ENCODE measurements at regions not wholly inside any gene's neighbourhood (a gene's known extent, or its start where the extent isn't known, plus 50 kb on each side); places are given as distances from the start of the nearest gene placed in this dataset.
"Not testable (repeated sequence)": the region's sequence is repeated elsewhere in the genome, so short reads cannot be mapped to it uniquely, and the experiment has no call there.

GRCh38 chr3:177358091-177358976 lies 161.1 kb upstream of the TBL1XR1 start:
- peak; percentile 36 to 49 for DNase-seq (ENCODE audit: low read depth in 2 of 2)

- peak in 1 of 2 donors; percentile 39 for DNase-seq (ENCODE audit: low read depth in 2 of 2)
These were observed 161.8 kb upstream of the TBL1XR1 start for GRCh38 chr3:177358977-177359592.

- DNase-seq (ENCODE audit: low read depth in 2 of 2), result peak; percentile 90
These were observed 162.5 kb upstream of the TBL1XR1 start for GRCh38 chr3:177359593-177360357.

- no peak for DNase-seq (ENCODE audit: low read depth in 2 of 2)
These were observed 164.0 kb upstream of the TBL1XR1 start for GRCh38 chr3:177361081-177361938.

GRCh38 chr3:177362626-177363025 lies 165.3 kb upstream of the TBL1XR1 start:
- DNase-seq (ENCODE audit: low read depth in 2 of 2), result no peak

GRCh38 chr3:177364236-177364635 lies 167.0 kb upstream of the TBL1XR1 start:
- DNase-seq (ENCODE audit: low read depth in 2 of 2), result no peak

GRCh38 chr3:177365294-177365693 lies 168.0 kb upstream of the TBL1XR1 start:
- DNase-seq (ENCODE audit: low read depth in 2 of 2), result not testable (repeated sequence)

- DNase-seq (ENCODE audit: low read depth in 2 of 2), result no peak
These were observed 170.5 kb upstream of the TBL1XR1 start for GRCh38 chr3:177367788-177368187.

GRCh38 chr3:177370246-177370822 lies 173.1 kb upstream of the TBL1XR1 start:
- DNase-seq (ENCODE audit: low read depth in 2 of 2), result no peak

- no peak for DNase-seq (ENCODE audit: low read depth in 2 of 2)
These were observed 173.9 kb upstream of the TBL1XR1 start for GRCh38 chr3:177371146-177371545.

- no peak for DNase-seq (ENCODE audit: low read depth in 2 of 2)
These were observed 174.6 kb upstream of the TBL1XR1 start for GRCh38 chr3:177371888-177372287.

GRCh38 chr3:177374323-177374722 lies 177.0 kb upstream of the TBL1XR1 start:
- DNase-seq (ENCODE audit: low read depth in 2 of 2), result no peak

GRCh38 chr3:177375316-177375715 lies 178.0 kb upstream of the TBL1XR1 start:
- no peak for DNase-seq (ENCODE audit: low read depth in 2 of 2)

GRCh38 chr3:177377166-177377565 lies 179.9 kb upstream of the TBL1XR1 start:
- no peak for DNase-seq (ENCODE audit: low read depth in 2 of 2)

- no peak for DNase-seq (ENCODE audit: low read depth in 2 of 2)
These were observed 180.9 kb upstream of the TBL1XR1 start for GRCh38 chr3:177378168-177378567.

GRCh38 chr3:177379045-177379444 lies 181.8 kb upstream of the TBL1XR1 start:
- no peak for DNase-seq (ENCODE audit: low read depth in 2 of 2)

- DNase-seq (ENCODE audit: low read depth in 2 of 2), result no peak
These were observed 183.8 kb upstream of the TBL1XR1 start for GRCh38 chr3:177381070-177381469.

- no peak for DNase-seq (ENCODE audit: low read depth in 2 of 2)
These were observed 185.7 kb upstream of the TBL1XR1 start for GRCh38 chr3:177382944-177383343.

GRCh38 chr3:177385186-177385585 lies 187.9 kb upstream of the TBL1XR1 start:
- no peak for DNase-seq (ENCODE audit: low read depth in 2 of 2)

- no peak for DNase-seq (ENCODE audit: low read depth in 2 of 2)
These were observed 188.6 kb upstream of the TBL1XR1 start for GRCh38 chr3:177385831-177386301.

GRCh38 chr3:177388209-177388608 lies 190.9 kb upstream of the TBL1XR1 start:
- DNase-seq (ENCODE audit: low read depth in 2 of 2), result no peak

All from stimulated activated CD8-positive, alpha-beta memory T cell treated with anti-CD3 and anti-CD28 coated beads, Interleukin-15, amount 100 ng/mL, for 4 hours (primary cell).